Type B pancreatic cell (in vitro differentiated cells): ENCODE measurements at regions not wholly inside any gene's neighbourhood (a gene's known extent, or its start where the extent isn't known, plus 50 kb on each side); places are given as distances from the start of the nearest gene placed in this dataset.

ENCODE experiments used
- DNase-seq: peaks from one replicate; pipeline ENCODE4 v3.0.0; 2021; ENCODE audit warnings: mixed read lengths; ENCODE audit not compliant: unreplicated experiment; ENCODE audit errors: extremely low spot score
- H3K27ac Mint-ChIP-seq: 2 replicates; pipeline ENCODE4 v1.8.0; 2021; ENCODE audit warnings: mild to moderate bottlenecking, mixed read lengths
- H3K27me3 Mint-ChIP-seq: 2 replicates; pipeline ENCODE4 v1.8.0; 2021; ENCODE audit warnings: mixed read lengths
- H3K36me3 Mint-ChIP-seq: 2 replicates; pipeline ENCODE4 v1.8.0; 2021; ENCODE audit warnings: mixed read lengths
- H3K4me1 Mint-ChIP-seq: one replicate; pipeline ENCODE4 v1.8.0; 2021; ENCODE audit warnings: mixed read lengths; ENCODE audit not compliant: unreplicated experiment
- H3K4me3 Mint-ChIP-seq: 2 replicates; pipeline ENCODE4 v1.8.0; 2021; ENCODE audit warnings: mild to moderate bottlenecking, mixed read lengths
- H3K9me3 Mint-ChIP-seq: 2 replicates; pipeline ENCODE4 v1.8.0; 2021; ENCODE audit warnings: mixed read lengths
- CTCF ChIP-seq: fragments of 200-600 bp; sonication (generic); conservative IDR thresholded peaks from 2 replicates; pipeline ENCODE4 v1.5.0; 2021; ENCODE audit warnings: antibody characterized with exemption, mild to moderate bottlenecking

- H3K27ac Mint-ChIP-seq, result no peak overlapping the region
- no peak overlapping the region for H3K4me3 Mint-ChIP-seq
- no peaks in the 10 kb centered on the region for H3K9me3 Mint-ChIP-seq
- H3K4me1 Mint-ChIP-seq, result no peaks in the 10 kb centered on the region
- no peaks in the 10 kb centered on the region for H3K36me3 Mint-ChIP-seq
- H3K27me3 Mint-ChIP-seq, result no peaks in the 10 kb centered on the region
- TF ChIP-seq CTCF, result no peak
- DNase-seq, result no peak
Observed at GRCh38 chr3:82745544-82745943, 984.1 kb upstream of the GBE1 start.

- H3K27me3 Mint-ChIP-seq, result no peaks in the 10 kb centered on the region
- H3K27ac Mint-ChIP-seq, result no peak overlapping the region
- no peak overlapping the region for H3K4me3 Mint-ChIP-seq
- H3K4me1 Mint-ChIP-seq, result no peaks in the 10 kb centered on the region
- no peaks in the 10 kb centered on the region for H3K36me3 Mint-ChIP-seq
- DNase-seq, result no peak
- TF ChIP-seq CTCF, result no peak
- H3K9me3 Mint-ChIP-seq, result no peaks in the 10 kb centered on the region
Observed at GRCh38 chr3:82743196-82743595, 981.8 kb upstream of the GBE1 start.

- no peak for DNase-seq
- no peaks in the 10 kb centered on the region for H3K9me3 Mint-ChIP-seq
- H3K27ac Mint-ChIP-seq, result no peak overlapping the region
- no peaks in the 10 kb centered on the region for H3K27me3 Mint-ChIP-seq
- H3K4me1 Mint-ChIP-seq, result no peaks in the 10 kb centered on the region
- TF ChIP-seq CTCF, result no peak
- H3K36me3 Mint-ChIP-seq, result no peaks in the 10 kb centered on the region
- H3K4me3 Mint-ChIP-seq, result no peak overlapping the region
Observed at GRCh38 chr3:82741346-82741745, 979.9 kb upstream of the GBE1 start.

GRCh38 chr3:82739390-82739789 lies 977.9 kb upstream of the GBE1 start:
- no peaks in the 10 kb centered on the region for H3K9me3 Mint-ChIP-seq
- H3K4me1 Mint-ChIP-seq, result no peaks in the 10 kb centered on the region
- H3K4me3 Mint-ChIP-seq, result no peak overlapping the region
- H3K36me3 Mint-ChIP-seq, result no peaks in the 10 kb centered on the region
- H3K27ac Mint-ChIP-seq, result no peak overlapping the region
- no peak for DNase-seq
- no peak for TF ChIP-seq CTCF
- no peaks in the 10 kb centered on the region for H3K27me3 Mint-ChIP-seq

GRCh38 chr3:82736696-82737277 lies 975.3 kb upstream of the GBE1 start:
- H3K4me1 Mint-ChIP-seq, result no peaks in the 10 kb centered on the region
- H3K36me3 Mint-ChIP-seq, result no peaks in the 10 kb centered on the region
- H3K27ac Mint-ChIP-seq, result no peak overlapping the region
- no peaks in the 10 kb centered on the region for H3K9me3 Mint-ChIP-seq
- H3K4me3 Mint-ChIP-seq, result no peak overlapping the region
- no peak for DNase-seq
- no peaks in the 10 kb centered on the region for H3K27me3 Mint-ChIP-seq
- TF ChIP-seq CTCF, result no peak
